GM19239 (cell line): ENCODE measurements at regions not wholly inside any gene's neighbourhood (a gene's known extent, or its start where the extent isn't known, plus 50 kb on each side); places are given as distances from the start of the nearest gene placed in this dataset.

ENCODE experiments used
- DNase-seq: peaks from one replicate; pipeline ENCODE4 v3.0.0; 2011; ENCODE audit warnings: low spot score; ENCODE audit not compliant: insufficient read length
- FAIRE-seq: peaks from 2 replicates; lab custom pipeline; 2011; peaks lifted over from hg19 to GRCh38; lab: Jason Lieb, UNC

- no peak for FAIRE-seq
- no peak for DNase-seq
Observed at GRCh38 chr2:12826781-12827180, 110.0 kb downstream of the TRIB2 start.

DNA sequence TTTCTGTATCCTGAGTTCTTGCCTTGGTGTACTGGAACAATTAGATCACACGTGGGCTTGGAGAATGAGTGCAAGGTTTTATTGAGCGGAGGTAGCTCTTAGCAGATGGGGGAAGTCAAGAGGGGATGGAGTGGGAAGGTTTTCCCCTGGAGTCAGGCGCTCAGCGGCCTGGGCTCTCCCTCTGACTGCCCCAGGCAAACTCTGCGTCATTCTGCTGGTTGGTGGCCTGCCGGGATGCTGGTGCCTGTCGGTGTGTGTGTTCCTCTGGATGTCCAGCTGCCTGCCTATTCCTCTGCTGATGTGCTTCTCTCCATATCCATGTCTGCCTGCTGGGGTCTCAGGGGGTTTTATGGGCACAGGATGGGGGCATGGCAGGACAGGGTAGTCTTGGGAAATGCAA is 111.0 kb downstream of the TRIB2 start:
- FAIRE-seq, result no peak
- no peak for DNase-seq

GRCh38 chr2:12828980-12829379 is 112.2 kb downstream of the TRIB2 start:
- DNase-seq (no peak), FAIRE-seq (no peak)

GRCh38 chr2:12831016-12831415 is 114.3 kb downstream of the TRIB2 start:
- DNase-seq (no peak), FAIRE-seq (no peak)

DNA sequence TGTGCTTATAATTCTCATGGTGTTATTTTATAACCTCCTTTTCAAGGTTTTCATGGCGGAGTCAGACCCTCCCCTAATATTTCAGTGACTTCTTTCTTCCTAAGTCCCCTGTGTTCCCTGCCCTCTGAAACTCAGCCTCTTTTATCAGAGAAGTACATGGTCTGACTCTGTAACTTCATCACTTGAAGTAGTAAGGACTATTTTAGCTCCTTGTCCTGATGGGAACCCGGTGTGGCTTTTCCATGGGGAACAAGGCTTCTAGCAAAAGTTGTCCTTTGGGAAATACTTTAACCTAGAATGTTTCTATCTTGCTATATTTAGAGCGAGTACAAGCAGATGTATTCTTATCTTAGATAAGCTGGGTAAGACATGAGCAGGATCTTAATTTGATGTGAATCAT is 117.5 kb downstream of the TRIB2 start:
- no peak for FAIRE-seq
- no peak for DNase-seq

GRCh38 chr2:12835733-12836132 is 119.0 kb downstream of the TRIB2 start:
- FAIRE-seq (no peak), DNase-seq (no peak)

DNA sequence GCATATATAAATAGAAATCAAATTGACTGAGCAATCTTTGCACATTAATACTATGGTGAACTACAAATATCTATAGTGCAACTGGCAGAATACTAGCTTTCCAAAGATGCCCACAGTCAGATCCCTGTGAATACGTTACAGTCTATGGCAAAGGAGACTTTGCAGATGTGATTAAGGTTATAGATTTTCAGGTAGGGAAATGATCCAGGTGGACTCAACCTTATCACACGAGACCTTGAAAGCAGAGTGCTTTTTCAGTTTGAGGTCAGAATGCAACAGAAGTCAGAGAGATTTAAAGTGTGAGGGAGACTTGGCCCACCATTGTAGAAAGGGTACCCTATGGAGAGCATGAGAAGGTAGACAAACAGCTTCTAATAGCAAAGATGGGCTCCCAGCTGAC is 122.6 kb downstream of the TRIB2 start:
- FAIRE-seq, result no peak
- no peak for DNase-seq

DNA sequence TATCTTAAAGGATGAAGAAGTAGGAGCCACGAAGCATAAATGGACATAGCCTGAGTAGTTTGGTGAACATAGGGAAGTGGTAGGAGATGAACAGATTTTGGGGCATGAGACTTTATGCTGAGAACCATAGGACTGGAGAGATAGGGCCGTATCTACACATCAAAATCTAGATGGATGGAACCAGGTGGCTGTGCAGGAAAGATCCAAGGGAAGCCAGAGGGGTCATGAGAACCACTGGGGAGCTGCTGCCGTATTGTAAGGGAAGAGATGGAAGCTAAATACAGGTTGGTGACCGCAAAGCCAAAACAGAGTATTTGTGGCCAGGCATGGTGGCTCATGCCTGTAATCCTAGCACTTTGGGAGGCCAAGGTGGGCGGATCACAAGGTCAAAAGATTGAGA is 124.3 kb downstream of the TRIB2 start:
- DNase-seq, result no peak
- no peak for FAIRE-seq

- no peak for FAIRE-seq
Observed at GRCh38 chr2:12842917-12843316, 126.2 kb downstream of the TRIB2 start.

DNA sequence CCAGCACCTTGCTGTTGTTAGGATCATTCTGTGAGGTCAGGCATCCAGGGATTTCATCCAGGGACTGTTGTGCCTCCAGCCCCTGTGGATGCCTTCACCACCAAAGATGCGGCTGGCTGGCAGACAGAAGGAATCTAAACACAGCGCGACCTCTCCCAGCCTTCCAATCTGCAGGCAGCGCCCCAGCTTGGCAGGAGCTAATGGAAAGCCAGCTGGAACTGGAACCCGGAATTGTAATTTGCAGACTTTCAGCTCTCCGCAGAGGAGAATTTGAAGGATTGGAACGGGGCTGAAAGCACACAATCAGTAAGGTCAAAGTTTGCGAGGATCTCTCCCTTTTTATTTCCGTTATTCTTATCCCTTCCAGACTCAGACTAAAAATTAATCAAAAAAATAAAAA is 127.8 kb downstream of the TRIB2 start:
- FAIRE-seq, result no peak
- DNase-seq, result no peak

More at GRCh38 chr2:12842917-12843316, 126.2 kb downstream of the TRIB2 start:
- no peak for DNase-seq

- DNase-seq, result no peak
- FAIRE-seq, result no peak
Observed at GRCh38 chr2:12847694-12848575, 131.2 kb downstream of the TRIB2 start.

- FAIRE-seq (no peak), DNase-seq (no peak)
Observed at GRCh38 chr2:12852135-12852534, 135.4 kb downstream of the TRIB2 start.

- FAIRE-seq, result no peak
Observed at GRCh38 chr2:12854001-12854530, 137.3 kb downstream of the TRIB2 start.

DNA sequence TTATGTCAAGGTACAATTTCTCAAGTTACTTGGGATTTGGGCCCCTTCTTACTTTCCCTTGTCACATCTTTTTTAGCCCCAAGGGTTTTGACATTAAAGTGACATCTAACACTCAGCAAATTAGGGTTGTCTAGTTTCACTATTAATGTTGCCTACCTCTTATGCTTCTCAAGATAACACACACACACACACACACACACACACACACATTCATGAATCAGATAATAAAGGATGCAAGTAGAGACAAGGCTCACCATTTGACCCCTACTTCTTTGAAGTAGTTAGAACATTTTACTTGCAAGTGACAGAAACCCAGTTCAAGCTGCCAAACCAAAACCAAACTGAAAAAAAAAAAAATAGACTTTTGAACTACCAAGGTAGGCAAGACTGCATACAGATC is 138.8 kb downstream of the TRIB2 start:
- FAIRE-seq, result no peak

More at GRCh38 chr2:12854001-12854530, 137.3 kb downstream of the TRIB2 start:
- DNase-seq, result no peak

DNA sequence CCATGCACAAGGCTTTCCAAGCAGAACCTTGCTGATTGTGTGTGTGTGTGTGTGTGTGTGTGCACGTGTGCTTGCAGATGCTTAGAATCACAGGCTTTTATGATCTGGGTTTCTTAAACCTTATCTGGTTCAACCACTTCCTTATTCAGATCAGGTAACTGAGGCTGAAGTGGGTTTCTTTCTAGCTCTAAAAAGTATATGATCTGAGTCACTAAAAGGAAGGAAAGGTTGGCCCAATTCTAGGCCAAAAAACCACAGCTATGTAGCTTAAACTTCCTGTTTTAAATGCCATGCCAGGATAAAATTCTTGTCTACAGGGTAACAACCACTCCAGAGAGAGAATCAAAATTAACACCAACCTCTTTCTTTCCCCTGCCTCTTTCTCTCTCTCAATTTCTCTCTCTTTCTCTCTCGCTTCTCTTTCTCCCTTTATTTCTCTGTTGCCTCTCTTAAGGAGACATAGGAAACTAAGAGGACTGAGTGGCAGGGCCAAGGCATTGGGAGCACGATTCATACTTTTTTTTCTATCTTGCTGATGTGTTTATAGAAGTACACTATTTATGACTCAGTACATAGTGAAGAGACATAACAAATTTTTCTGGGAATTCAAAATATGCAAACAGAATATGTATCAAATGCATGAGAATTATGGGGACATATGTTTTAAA is 140.3 kb downstream of the TRIB2 start:
- DNase-seq (no peak), FAIRE-seq (no peak)

More for the DNA sequence above, 138.8 kb downstream of the TRIB2 start:
- DNase-seq, result no peak

GRCh38 chr2:12857891-12858290 is 141.2 kb downstream of the TRIB2 start:
- DNase-seq (no peak), FAIRE-seq (no peak)

DNA sequence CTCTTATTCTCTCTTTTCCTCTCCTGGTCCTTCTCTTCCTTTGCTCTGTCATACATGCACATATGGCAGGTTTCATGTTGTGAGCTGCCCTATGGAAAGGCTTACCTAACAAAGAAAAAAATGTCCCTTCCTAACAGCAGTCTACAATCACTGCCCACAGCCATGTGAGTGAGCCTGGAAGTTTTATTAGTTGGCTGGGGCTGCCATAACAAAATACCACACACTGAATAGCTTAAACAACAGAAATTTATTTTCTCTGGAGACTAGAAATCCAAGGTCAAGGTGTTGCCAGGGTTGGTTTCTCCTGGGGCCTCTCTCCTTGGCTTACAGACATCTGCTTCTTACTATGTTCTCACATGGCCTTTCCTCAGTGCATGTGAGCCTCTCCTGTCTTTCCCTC is 142.1 kb downstream of the TRIB2 start:
- DNase-seq (no peak), FAIRE-seq (no peak)

DNA sequence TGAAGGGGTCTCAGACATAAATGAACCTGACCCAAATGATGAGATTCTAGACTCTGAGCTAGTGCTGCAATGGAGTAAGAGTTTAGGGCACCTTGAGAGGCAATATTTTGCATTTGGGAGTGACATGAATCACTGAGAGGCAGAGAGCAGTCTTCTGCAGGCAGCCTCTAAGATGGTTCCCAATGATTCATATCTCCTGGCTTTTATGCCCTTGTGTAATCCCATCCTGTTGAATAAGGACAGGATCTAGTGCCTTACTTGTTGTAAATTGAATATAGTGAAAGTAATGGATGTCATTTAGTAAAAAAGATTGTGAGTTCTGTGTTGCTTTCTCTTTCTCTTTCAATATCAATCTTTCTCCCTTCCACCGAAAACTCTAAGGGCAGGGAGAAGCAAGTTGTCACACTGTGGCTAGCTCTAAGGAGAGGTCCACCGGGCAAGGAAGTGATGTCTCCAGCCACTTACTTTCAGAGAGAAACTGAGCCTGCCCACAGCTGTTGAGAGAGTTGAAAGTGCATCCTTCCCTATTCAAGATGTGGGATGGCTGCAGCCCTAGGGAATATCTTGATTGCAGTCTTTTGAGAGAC is 144.7 kb downstream of the TRIB2 start:
- DNase-seq (no peak), FAIRE-seq (no peak)

GRCh38 chr2:12862541-12862940 is 145.8 kb downstream of the TRIB2 start:
- FAIRE-seq (no peak), DNase-seq (no peak)

DNA sequence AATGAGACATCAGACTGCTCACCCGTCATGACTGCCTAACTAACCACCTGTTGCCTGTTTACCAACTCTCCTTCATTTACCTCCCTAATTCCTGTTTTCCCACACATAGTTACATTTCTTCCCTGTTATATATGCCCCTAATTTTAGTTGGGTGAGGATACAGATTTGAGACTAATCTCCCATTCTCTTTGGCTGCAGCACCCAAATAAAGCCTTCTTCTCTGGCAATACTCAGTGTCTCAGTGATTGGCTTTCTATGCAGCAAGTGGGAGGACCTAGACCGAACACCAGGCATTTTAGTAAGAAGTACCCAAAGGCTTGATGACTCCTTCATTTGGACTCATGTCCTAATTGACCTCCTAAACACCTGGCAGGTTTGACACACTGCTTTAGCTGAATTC is 147.2 kb downstream of the TRIB2 start:
- FAIRE-seq (no peak), DNase-seq (no peak)
